K562 (cell line): ENCODE measurements at regions not wholly inside any gene's neighbourhood (a gene's known extent, or its start where the extent isn't known, plus 50 kb on each side); places are given as distances from the start of the nearest gene placed in this dataset.

Experiments used
- HDAC2 ChIP-seq: fragments of 450-650 bp; IDR thresholded peaks from 2 replicates; pipeline ENCODE4 v1.6.1; 2016; ENCODE audit warnings: mild to moderate bottlenecking
- HMGXB4 ChIP-seq: sonication (generic); formaldehyde crosslinking; IDR thresholded peaks from 2 replicates; pipeline ENCODE4 v1.8.1; 2023; ENCODE audit warnings: mild to moderate bottlenecking, missing genetic modification reagents
- KDM5B ChIP-seq: fragments of 200-600 bp; sonication (generic); IDR thresholded peaks from 2 replicates; pipeline ENCODE4 v1.6.1; 2012; ENCODE audit warnings: low read depth, mild to moderate bottlenecking, moderate library complexity, low read length, control low read depth, inconsistent platforms; ENCODE audit not compliant: insufficient replicate concordance
- KLF16 ChIP-seq: IDR thresholded peaks from 2 replicates; pipeline ENCODE4 v1.6.1; 2016; ENCODE audit warnings: antibody characterized with exemption
- LEF1 ChIP-seq: fragments of 450-650 bp; IDR thresholded peaks from 2 replicates; pipeline ENCODE4 v1.6.1; 2016; ENCODE audit warnings: mild to moderate bottlenecking
- MTA3 ChIP-seq: fragments of 450-650 bp; formaldehyde crosslinking; IDR thresholded peaks from 2 replicates; pipeline ENCODE4 v1.6.1; 2017; ENCODE audit warnings: mild to moderate bottlenecking, borderline replicate concordance
- MTF1 ChIP-seq: fragments of 250-450 bp; sonication (Bioruptor Pico); IDR thresholded peaks from 2 replicates; pipeline ENCODE4 v1.9.0; 2021; ENCODE audit warnings: moderate library complexity, mild to moderate bottlenecking, inconsistent platforms, borderline replicate concordance
- NCOR1 ChIP-seq: fragments of 450-650 bp; IDR thresholded peaks from 2 replicates; pipeline ENCODE4 v1.6.1; 2016; ENCODE audit warnings: mild to moderate bottlenecking, moderate library complexity
- NFIC ChIP-seq: fragments of 450-650 bp; IDR thresholded peaks from 2 replicates; pipeline ENCODE4 v1.6.1; 2017; ENCODE audit warnings: mild to moderate bottlenecking, inconsistent platforms
- RBM34 ChIP-seq: fragments of 200-400 bp; formaldehyde crosslinking; IDR thresholded peaks from 2 replicates; pipeline ENCODE4 v1.6.1; 2018; ENCODE audit warnings: low read length, borderline replicate concordance; ENCODE audit not compliant: insufficient read depth
- SMARCC2 ChIP-seq: fragments of 450-650 bp; IDR thresholded peaks from 2 replicates; pipeline ENCODE4 v1.6.1; 2017; ENCODE audit warnings: antibody characterized with exemption, moderate library complexity, mild to moderate bottlenecking, low read depth
- SOX6 ChIP-seq: fragments of 450-650 bp; IDR thresholded peaks from 2 replicates; pipeline ENCODE4 v1.6.1; 2014; ENCODE audit warnings: mild to moderate bottlenecking
- STAT5A ChIP-seq: IDR thresholded peaks from 2 replicates; pipeline ENCODE4 v1.6.1; 2012; ENCODE audit warnings: low read length, inconsistent platforms, borderline replicate concordance
- TARDBP ChIP-seq: fragments of 450-650 bp; IDR thresholded peaks from 2 replicates; pipeline ENCODE4 v1.6.1; 2016
- VEZF1 ChIP-seq: fragments of 200-800 bp; sonication (Bioruptor generic); IDR thresholded peaks from 2 replicates; pipeline ENCODE4 v1.6.1; 2017; ENCODE audit warnings: missing genetic modification characterization, missing compliant biosample characterization
- ZBTB11 ChIP-seq, 3 experiments: fragments of 200-800 bp in 1 of 3; fragments of 250-450 bp in 1 of 3; fragments of 450-650 bp in 1 of 3; sonication (Bioruptor Pico) in 1 of 3; sonication (Bioruptor generic) in 1 of 3; formaldehyde crosslinking in 1 of 3; IDR thresholded peaks; 2 replicates each; pipeline versions ENCODE4 v1.6.1 to v1.8.0; 2016 to 2022; ENCODE audit warnings: mild to moderate bottlenecking in 2 of 3, missing genetic modification characterization in 2 of 3, missing compliant biosample characterization in 1 of 3, moderate library complexity in 1 of 3
- ZMIZ1 ChIP-seq, 2 experiments: fragments of 150-350 bp in 1 of 2; IDR thresholded peaks; 2 replicates each; pipeline ENCODE4 v1.6.1; 2012 to 2016; ENCODE audit warnings: low read depth in 2 of 2, low read length in 2 of 2, mild to moderate bottlenecking in 1 of 2, moderate library complexity in 1 of 2
- ZNF584 ChIP-seq: fragments of 200-800 bp; sonication (Bioruptor generic); IDR thresholded peaks from 2 replicates; pipeline ENCODE4 v1.6.1; 2016; ENCODE audit warnings: low read depth, mild to moderate bottlenecking, missing genetic modification characterization, missing compliant biosample characterization

- TF ChIP-seq SMARCC2 (peak; percentile 74; the same call in 1 of the 2 replicates), VEZF1 (CRISPR knock-in tag) (peak; percentile 75), KDM5B (no peak), HDAC2 (peak; percentile 37; the same call in 1 of the 2 replicates), ZNF584 (no peak), STAT5A (peak; percentile 59; the same call in 1 of the 2 replicates), MTF1 (CRISPR knock-in tag) (no peak), SOX6 (peak; percentile 86), HMGXB4 (no peak), ZBTB11 (CRISPR knock-in tag; IDR thresholded peaks at IDR 0.05) (peak in 1 of 3 experiments; percentile 68; a peak in 2 of 6 replicates), TARDBP (0 out of 2 replicates have a peak, but pooled peaks have one; percentile 46), MTA3 (peak; percentile 69; the same call in 1 of the 2 replicates), KLF16 (peak; percentile 66), ZMIZ1 (IDR thresholded peaks at IDR 0.05; ENCODE audit: low read depth in 2 of 2, low read length in 2 of 2) (0 out of 4 replicates have a peak, but pooled peaks of 1 of the 2 experiments have one; percentile 50), RBM34 (no peak), NFIC (peak; percentile 49), NCOR1 (peak; percentile 82), LEF1 (peak; percentile 85)
Observed at GRCh38 chr5:164345853-164346252, 840.4 kb downstream of the MAT2B start (continued).
